ENCODE measurements at regions not wholly inside any gene's neighbourhood (a gene's known extent, or its start where the extent isn't known, plus 50 kb on each side); places are given as distances from the start of the nearest gene placed in this dataset.

- DNase-seq (ENCODE audit: low read depth), result no peak
These were observed 256.4 kb downstream of the MEIS1 start for GRCh38 chr2:66691031-66691965.

- DNase-seq (ENCODE audit: low read depth), result no peak
These were observed 257.7 kb downstream of the MEIS1 start for GRCh38 chr2:66692521-66693054.

GRCh38 chr2:66693076-66693965 is 258.4 kb downstream of the MEIS1 start:
- DNase-seq (ENCODE audit: low read depth), result no peak

GRCh38 chr2:66694087-66694860 is 259.3 kb downstream of the MEIS1 start:
- DNase-seq (ENCODE audit: low read depth), result no peak

- no peak for DNase-seq (ENCODE audit: low read depth)
These were observed 260.4 kb downstream of the MEIS1 start for GRCh38 chr2:66695226-66695735.

GRCh38 chr2:66696374-66696773 is 261.4 kb downstream of the MEIS1 start:
- no peak for DNase-seq (ENCODE audit: low read depth)

- no peak for DNase-seq (ENCODE audit: low read depth)
These were observed 262.0 kb downstream of the MEIS1 start for GRCh38 chr2:66696886-66697285.

GRCh38 chr2:66697366-66697765 is 262.4 kb downstream of the MEIS1 start:
- DNase-seq (ENCODE audit: low read depth), result no peak

- no peak for DNase-seq (ENCODE audit: low read depth)
These were observed 263.2 kb downstream of the MEIS1 start for GRCh38 chr2:66698091-66698490.

- DNase-seq (ENCODE audit: low read depth), result no peak
These were observed 263.8 kb downstream of the MEIS1 start for GRCh38 chr2:66698576-66699239.

- no peak for DNase-seq (ENCODE audit: low read depth)
These were observed 264.5 kb downstream of the MEIS1 start for GRCh38 chr2:66699416-66699792.

- DNase-seq (ENCODE audit: low read depth), result no peak
These were observed 265.1 kb downstream of the MEIS1 start for GRCh38 chr2:66699793-66700676.

GRCh38 chr2:66700677-66701066 is 265.7 kb downstream of the MEIS1 start:
- no peak for DNase-seq (ENCODE audit: low read depth)

- DNase-seq (ENCODE audit: low read depth), result no peak
These were observed 266.3 kb downstream of the MEIS1 start for GRCh38 chr2:66701251-66701650.

- DNase-seq (ENCODE audit: low read depth), result no peak
These were observed 266.7 kb downstream of the MEIS1 start for GRCh38 chr2:66701656-66702055.

- no peak for DNase-seq (ENCODE audit: low read depth)
These were observed 267.4 kb downstream of the MEIS1 start for GRCh38 chr2:66702301-66702700.

GRCh38 chr2:66704786-66705185 is 269.9 kb downstream of the MEIS1 start:
- DNase-seq (ENCODE audit: low read depth), result peak; percentile 25

- DNase-seq (ENCODE audit: low read depth), result peak; percentile 79
These were observed 279.7 kb downstream of the MEIS1 start for GRCh38 chr2:66714610-66715009.

- DNase-seq (ENCODE audit: low read depth), result peak; percentile 58
These were observed 282.4 kb downstream of the MEIS1 start for GRCh38 chr2:66717218-66717905.

Data from EH (cell line).